GM12892 (cell line): ENCODE measurements at regions not wholly inside any gene's neighbourhood (a gene's known extent, or its start where the extent isn't known, plus 50 kb on each side); places are given as distances from the start of the nearest gene placed in this dataset.

Source experiments
- POLR2A ChIP-seq: IDR thresholded peaks from 2 replicates; pipeline ENCODE4 v1.6.1; 2011; ENCODE audit warnings: low read depth, low read length, control low read depth
- POLR2AphosphoS5 ChIP-seq: IDR thresholded peaks from 2 replicates; pipeline ENCODE4 v1.6.1; 2011; ENCODE audit warnings: low read depth, low read length, control low read depth

DNA sequence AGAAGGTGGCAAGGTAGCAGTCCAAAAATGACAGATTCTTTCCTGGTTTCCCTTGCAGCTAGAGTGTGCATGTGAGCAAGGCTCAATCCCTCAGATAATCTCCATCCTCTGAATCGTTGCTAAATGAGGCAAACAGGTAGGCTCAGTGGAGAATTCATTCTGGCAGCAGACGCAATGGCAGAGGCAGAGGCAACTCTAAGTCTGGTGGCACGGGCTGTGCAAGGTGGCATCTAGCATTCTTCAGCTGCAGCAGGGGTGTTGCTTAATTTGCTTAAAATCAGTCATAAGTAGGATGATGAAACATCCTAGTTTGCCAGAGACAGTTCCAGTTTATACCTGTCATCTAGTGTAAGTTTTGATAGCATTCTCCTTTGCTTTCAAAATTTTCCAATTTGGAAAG lies 391.1 kb upstream of the MEX3C start:
- no peak for TF ChIP-seq POLR2A
- TF ChIP-seq POLR2AphosphoS5: no peak
